ENCODE measurements at regions not wholly inside any gene's neighbourhood (a gene's known extent, or its start where the extent isn't known, plus 50 kb on each side); places are given as distances from the start of the nearest gene placed in this dataset.

GRCh38 chr4:159008671-159009070 lies 94.2 kb upstream of the RAPGEF2 start:
- Histone ChIP-seq H3K36me3 (ENCODE audit: control insufficient read depth, insufficient read depth, low read length) (no peaks in the 10 kb centered on the region), H3K27me3 (ENCODE audit: control insufficient read depth, insufficient read depth, low read length) (no peaks in the 10 kb centered on the region), H3K9ac (ENCODE audit: insufficient read depth, low read length) (no peak overlapping the region), H3K4me1 (ENCODE audit: control insufficient read depth, extremely low read depth, insufficient read depth, low read length) (peaks cover 11% of the 10 kb centered on the region), H3K27ac (ENCODE audit: insufficient read depth, low read length) (no peak overlapping the region), H3K79me2 (ENCODE audit: control insufficient read depth, insufficient read depth, low read length) (no peaks in the 10 kb centered on the region), H3K4me3 (replicated peaks in 1 of 4; ENCODE audit: control extremely low read depth in 1 of 4, insufficient read depth in 1 of 4, low read depth in 3 of 4, low read length in 4 of 4) (no peak overlapping the region), H2AFZ (ENCODE audit: low read length) (no peak overlapping the region), H4K20me1 (ENCODE audit: control insufficient read depth, extremely low read depth, insufficient read depth, low read length) (no peaks in the 10 kb centered on the region), H3K4me2 (ENCODE audit: extremely low read depth, insufficient read depth, low read length) (no peak overlapping the region), H3K9me3 (ENCODE audit: control insufficient read depth, insufficient read depth, low read depth, low read length) (no peaks in the 10 kb centered on the region)
- DNase-seq (ENCODE audit: low read depth in 2 of 2) = no peak
- TF ChIP-seq CTCF (conservative IDR thresholded peaks at IDR 0.05 in 1 of 2, IDR thresholded peaks at IDR 0.05 in 1 of 2; ENCODE audit: low read depth in 1 of 2, low read length in 2 of 2) (no peak), EZH2 (IDR thresholded peaks at IDR 0.05; ENCODE audit: low read length, missing control alignments) (no peak)

GRCh38 chr4:159009521-159009920 lies 93.4 kb upstream of the RAPGEF2 start:
- no peak for DNase-seq (ENCODE audit: low read depth in 2 of 2)
- no peak for TF ChIP-seq EZH2 (IDR thresholded peaks at IDR 0.05; ENCODE audit: low read length, missing control alignments)
- no peak for TF ChIP-seq CTCF (conservative IDR thresholded peaks at IDR 0.05 in 1 of 2, IDR thresholded peaks at IDR 0.05 in 1 of 2; ENCODE audit: low read depth in 1 of 2, low read length in 2 of 2)
- Histone ChIP-seq H3K27me3 (ENCODE audit: control insufficient read depth, insufficient read depth, low read length) (no peaks in the 10 kb centered on the region), H2AFZ (ENCODE audit: low read length) (no peak overlapping the region), H3K4me2 (ENCODE audit: extremely low read depth, insufficient read depth, low read length) (no peak overlapping the region), H3K4me1 (ENCODE audit: control insufficient read depth, extremely low read depth, insufficient read depth, low read length) (peaks cover 8% of the 10 kb centered on the region), H3K9ac (ENCODE audit: insufficient read depth, low read length) (no peak overlapping the region), H3K9me3 (ENCODE audit: control insufficient read depth, insufficient read depth, low read depth, low read length) (no peaks in the 10 kb centered on the region), H3K79me2 (ENCODE audit: control insufficient read depth, insufficient read depth, low read length) (no peaks in the 10 kb centered on the region), H3K27ac (ENCODE audit: insufficient read depth, low read length) (no peak overlapping the region), H3K4me3 (replicated peaks in 1 of 4; ENCODE audit: control extremely low read depth in 1 of 4, insufficient read depth in 1 of 4, low read depth in 3 of 4, low read length in 4 of 4) (no peak overlapping the region), H3K36me3 (ENCODE audit: control insufficient read depth, insufficient read depth, low read length) (no peaks in the 10 kb centered on the region), H4K20me1 (ENCODE audit: control insufficient read depth, extremely low read depth, insufficient read depth, low read length) (no peaks in the 10 kb centered on the region)

GRCh38 chr4:159010100-159010499 lies 92.8 kb upstream of the RAPGEF2 start:
- Histone ChIP-seq H3K9ac (ENCODE audit: insufficient read depth, low read length) (no peak overlapping the region), H4K20me1 (ENCODE audit: control insufficient read depth, extremely low read depth, insufficient read depth, low read length) (no peaks in the 10 kb centered on the region), H3K4me2 (ENCODE audit: extremely low read depth, insufficient read depth, low read length) (peak overlapping the region; percentile 15), H3K36me3 (ENCODE audit: control insufficient read depth, insufficient read depth, low read length) (no peaks in the 10 kb centered on the region), H3K79me2 (ENCODE audit: control insufficient read depth, insufficient read depth, low read length) (no peaks in the 10 kb centered on the region), H3K27me3 (ENCODE audit: control insufficient read depth, insufficient read depth, low read length) (no peaks in the 10 kb centered on the region), H3K4me1 (ENCODE audit: control insufficient read depth, extremely low read depth, insufficient read depth, low read length) (peaks cover 8% of the 10 kb centered on the region), H3K4me3 (replicated peaks in 1 of 4; ENCODE audit: control extremely low read depth in 1 of 4, insufficient read depth in 1 of 4, low read depth in 3 of 4, low read length in 4 of 4) (no peak overlapping the region), H3K27ac (ENCODE audit: insufficient read depth, low read length) (no peak overlapping the region), H2AFZ (ENCODE audit: low read length) (no peak overlapping the region), H3K9me3 (ENCODE audit: control insufficient read depth, insufficient read depth, low read depth, low read length) (no peaks in the 10 kb centered on the region)
- DNase-seq (ENCODE audit: low read depth in 2 of 2) = no peak
- TF ChIP-seq CTCF (conservative IDR thresholded peaks at IDR 0.05 in 1 of 2, IDR thresholded peaks at IDR 0.05 in 1 of 2; ENCODE audit: low read depth in 1 of 2, low read length in 2 of 2) (no peak), EZH2 (IDR thresholded peaks at IDR 0.05; ENCODE audit: low read length, missing control alignments) (no peak)
